Right lobe of liver (tissue), 6 donors: ENCODE measurements at regions not wholly inside any gene's neighbourhood (a gene's known extent, or its start where the extent isn't known, plus 50 kb on each side); places are given as distances from the start of the nearest gene placed in this dataset.

Experiments
- ATAC-seq, 4 donors: fragments of 200-7000 bp; cut with Tn5 transposase; one replicate each; pipeline ENCODE4 v1.9.1; 2020; ENCODE audit warnings: mild to moderate bottlenecking in 4 of 4, moderate library complexity in 4 of 4
- DNase-seq, 3 donors: peaks; one replicate each; pipeline ENCODE4 v3.0.0-alpha.2; 2020
- H3K27ac ChIP-seq, 3 donors: fragments of 200-600 bp; one replicate each; pipeline ENCODE4 v1.8.0; 2022
- H3K27me3 ChIP-seq, 2 donors: fragments of 200-600 bp; one replicate each; pipeline ENCODE4 v1.8.0; 2022
- H3K36me3 ChIP-seq, 4 donors: fragments of 200-600 bp; sonication (generic) in 1 of 4; one replicate each; pipeline versions ENCODE4 v1.5.1 to v1.8.0; 2017 to 2022; ENCODE audit warnings: control low read depth in 1 of 4
- H3K4me1 ChIP-seq, 4 donors: fragments of 200-600 bp; sonication (generic) in 1 of 4; one replicate each; pipeline versions ENCODE4 v1.5.1 to v1.8.0; 2017 to 2022; ENCODE audit warnings: control low read depth in 1 of 4
- H3K4me3 ChIP-seq, 3 donors: fragments of 200-600 bp; one replicate each; pipeline ENCODE4 v1.8.0; 2022
- H3K9me3 ChIP-seq, 4 donors: fragments of 200-600 bp; sonication (generic) in 1 of 4; one replicate each; pipeline versions ENCODE4 v1.5.1 to v1.8.0; 2017 to 2022; ENCODE audit warnings: control low read depth in 1 of 4
- CTCF ChIP-seq, 4 donors: fragments of 200-600 bp in 3 of 4; fragments of 450-650 bp in 1 of 4; IDR thresholded peaks; one replicate each; pipeline versions ENCODE4 v1.5.1 to v1.8.0; 2016 to 2022; ENCODE audit warnings: antibody characterized with exemption in 4 of 4, mild to moderate bottlenecking in 2 of 4
- POLR2A ChIP-seq: fragments of 450-650 bp; IDR thresholded peaks from one replicate; pipeline ENCODE4 v1.6.1; 2017; ENCODE audit warnings: antibody characterized with exemption, mild to moderate bottlenecking
- WGBS: methylation state at CpG from one replicate; pipeline ENCODE4 v1.1.6; 2018; ENCODE audit warnings: low coverage, low lambda C conversion rate; ENCODE audit not compliant: insufficient coverage; ENCODE audit errors: missing lambda C conversion rate; 5-methylcytosine and 5-hydroxymethylcytosine counted together
- intact Hi-C, 2 donors: fragments of 100-400 bp; cut with DNase I; formaldehyde crosslinking; loops; one replicate each; pipeline versions ENCODE4 v1.11.2 to v1.14.1; 2022
- donor health status: DM: no; HTN: yes; CAD: no.
- donor health status: DM: no; HTN: no; CAD: no.
- donor health status: DM: no; HTN: no; CAD: no.
- donor health status: DM: no; HTN: yes; CAD: no.
- donor health status: DM: no; HTN: yes; CAD: no.

GRCh38 chr1:166295656-166296055 is 128.9 kb upstream of the FAM78B start:
- Histone ChIP-seq H3K4me3 (no peak overlapping the region), H3K4me1 (no peaks in the 10 kb centered on the region), H3K9me3 (no peaks in the 10 kb centered on the region), H3K36me3 (no peaks in the 10 kb centered on the region), H3K27ac (no peak overlapping the region), H3K27me3 (no peaks in the 10 kb centered on the region)
- 67% methylated on average over 1 of the region's 1 CpG for WGBS
- intact Hi-C loops = no loop called here
- no peak for DNase-seq
- TF ChIP-seq CTCF (IDR thresholded peaks at IDR 0.05) = no peak
- ATAC-seq = no peak

GRCh38 chr1:166297993-166298392 is 131.2 kb upstream of the FAM78B start:
- no peak overlapping the region for H3K27ac ChIP-seq
- TF ChIP-seq CTCF (IDR thresholded peaks at IDR 0.05) = no peak
- no peak for TF ChIP-seq POLR2A
- intact Hi-C loops = no loop called here
- H3K4me3 ChIP-seq = no peak overlapping the region
- no peaks in the 10 kb centered on the region for H3K9me3 ChIP-seq
- WGBS = 29% methylated on average over 1 of the region's 1 CpG
- no peaks in the 10 kb centered on the region for H3K4me1 ChIP-seq
- no peaks in the 10 kb centered on the region for H3K27me3 ChIP-seq
- H3K36me3 ChIP-seq = no peaks in the 10 kb centered on the region
- ATAC-seq (no peak), DNase-seq (no peak)

GRCh38 chr1:166300767-166301166 is 134.0 kb upstream of the FAM78B start:
- intact Hi-C loops = no loop called here
- H3K27ac ChIP-seq = no peak overlapping the region
- no peak overlapping the region for H3K4me3 ChIP-seq
- no peaks in the 10 kb centered on the region for H3K36me3 ChIP-seq
- 75% methylated on average over 5 of the region's 5 CpGs for WGBS
- TF ChIP-seq POLR2A (no peak), CTCF (IDR thresholded peaks at IDR 0.05) (no peak)
- no peaks in the 10 kb centered on the region for H3K4me1 ChIP-seq
- DNase-seq = no peak
- no peak for ATAC-seq
- H3K9me3 ChIP-seq = no peaks in the 10 kb centered on the region
- no peaks in the 10 kb centered on the region for H3K27me3 ChIP-seq

GRCh38 chr1:166302989-166303758 is 136.4 kb upstream of the FAM78B start:
- no peak for DNase-seq
- no peak for ATAC-seq

More at GRCh38 chr1:166302989-166303758, 136.4 kb upstream of the FAM78B start:
- Histone ChIP-seq H3K9me3 (no peaks in the 10 kb centered on the region), H3K27me3 (no peaks in the 10 kb centered on the region), H3K4me1 (no peaks in the 10 kb centered on the region), H3K36me3 (no peaks in the 10 kb centered on the region), H3K4me3 (no peak overlapping the region), H3K27ac (no peak overlapping the region)
- WGBS = 54% methylated on average over 5 of the region's 7 CpGs
- intact Hi-C loops = no loop called here
- no peak for TF ChIP-seq POLR2A
- TF ChIP-seq CTCF (IDR thresholded peaks at IDR 0.05) = no peak
